ENCODE measurements at regions not wholly inside any gene's neighbourhood (a gene's known extent, or its start where the extent isn't known, plus 50 kb on each side); places are given as distances from the start of the nearest gene placed in this dataset.

DNA sequence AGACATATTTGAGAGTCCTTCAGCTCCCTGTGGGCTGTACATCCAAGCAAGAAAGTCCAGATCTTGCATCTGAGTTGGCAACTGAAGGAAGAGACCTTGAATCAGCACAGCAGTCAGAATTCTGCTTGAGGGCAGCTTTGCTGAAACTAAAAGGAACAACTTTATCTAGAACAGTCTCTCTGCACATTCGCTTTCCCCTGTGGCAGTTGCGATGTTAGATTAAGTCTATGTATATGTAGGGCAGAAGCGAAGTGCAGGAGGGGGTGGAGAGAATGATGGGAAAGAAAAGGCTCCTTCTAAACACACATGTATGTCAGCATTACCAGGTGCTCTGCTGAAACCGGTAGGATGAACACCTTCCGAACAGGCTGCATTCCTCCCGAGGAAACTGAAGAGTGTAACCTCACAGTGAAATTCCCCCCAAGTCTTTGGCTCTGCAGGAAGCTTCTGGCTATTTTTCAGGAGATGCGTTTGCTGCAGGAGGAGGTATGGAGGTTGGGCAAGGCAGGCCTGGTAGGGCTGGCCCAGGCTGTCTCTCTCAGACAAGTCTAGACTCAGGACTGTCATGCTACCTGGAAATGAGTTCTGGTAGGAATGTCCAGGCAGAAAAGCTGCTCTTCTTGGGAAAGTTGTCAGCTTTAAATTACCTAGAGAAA, 70.0 kb upstream of the ATL2 start:
- no peak for DNase-seq

DNA sequence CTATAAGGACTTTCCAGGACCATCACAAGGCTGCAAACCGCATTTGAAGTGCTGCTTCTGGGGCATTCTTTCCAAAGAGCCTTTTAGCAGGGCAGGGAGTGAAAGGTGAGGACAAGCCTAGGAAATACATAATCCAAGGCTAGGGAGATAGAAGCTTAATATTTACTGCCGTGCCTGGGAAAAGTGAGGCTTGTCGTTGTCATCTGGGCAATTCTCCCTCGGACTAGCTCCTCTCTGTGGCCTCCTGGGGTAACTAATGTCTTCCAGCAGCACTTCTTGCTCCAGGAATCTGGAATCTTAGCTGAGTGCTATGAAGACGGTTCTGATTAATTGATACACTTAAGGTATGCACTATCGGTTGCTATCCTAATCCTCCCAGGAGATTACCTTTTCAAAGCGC, 69.3 kb upstream of the ATL2 start:
- no peak for DNase-seq

DNA sequence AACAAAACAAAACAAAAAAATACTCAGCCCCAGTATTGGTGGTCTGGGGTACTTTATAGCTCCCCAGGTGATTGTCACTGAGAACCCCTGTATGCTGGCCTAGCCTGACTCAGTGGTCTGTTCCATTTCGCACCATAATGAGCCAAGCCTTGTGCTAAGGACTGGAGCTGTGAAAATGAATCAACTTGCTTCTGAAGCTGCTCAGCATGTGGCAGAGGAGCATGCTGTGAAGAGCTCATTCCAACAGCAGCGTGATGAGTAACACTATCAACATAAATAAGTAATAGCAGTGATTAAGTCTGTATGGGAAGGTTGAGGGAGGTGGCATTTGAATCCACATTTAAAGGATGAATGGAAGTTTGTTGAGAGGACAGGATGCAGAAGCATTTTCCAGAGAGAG, 67.2 kb upstream of the ATL2 start:
- no peak for DNase-seq

DNA sequence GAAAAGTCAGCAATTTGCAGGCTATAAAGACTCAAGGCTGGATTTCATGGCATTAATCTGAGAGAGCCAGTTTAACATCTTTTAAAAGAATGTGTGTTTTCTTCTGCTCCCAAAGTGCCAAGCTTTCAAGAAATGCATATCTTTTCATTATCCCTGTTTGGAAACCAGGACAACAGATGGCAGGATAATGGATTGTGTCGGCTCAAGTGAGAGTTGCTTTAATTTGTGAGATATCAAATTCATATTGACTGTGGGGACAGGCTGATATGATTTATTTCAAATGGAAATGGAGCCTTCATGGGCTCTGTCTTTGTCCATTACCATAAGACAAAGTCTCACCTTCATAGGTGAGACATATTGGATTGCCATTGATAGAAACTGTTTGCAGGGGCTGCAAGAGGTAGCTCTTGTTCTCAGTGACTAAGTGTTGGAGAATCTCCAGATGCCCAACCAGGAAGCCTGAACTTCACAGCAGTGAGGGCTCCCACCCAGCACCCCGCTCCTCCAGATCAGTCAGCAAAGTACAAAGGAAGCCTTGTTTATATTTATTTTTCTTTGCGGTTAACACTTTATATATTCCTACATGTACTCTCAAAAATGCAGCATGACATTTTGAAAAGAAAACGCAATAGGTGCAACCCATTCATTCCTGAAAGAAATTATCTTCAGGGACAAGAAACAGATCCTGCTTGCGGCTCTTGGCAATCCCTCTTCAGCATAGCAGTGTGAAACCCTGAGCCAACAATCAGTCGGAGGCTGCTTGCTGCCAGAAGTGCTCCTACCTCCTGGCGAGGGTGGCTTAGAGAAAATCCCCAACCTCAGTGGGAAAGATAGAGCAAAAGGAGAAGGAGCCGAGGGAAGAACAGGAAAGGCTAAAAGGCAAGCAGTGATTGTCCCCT, 65.8 kb upstream of the ATL2 start:
- no peak for DNase-seq

- no peak for DNase-seq
Measured at GRCh38 chr2:38441346-38441745, 64.3 kb upstream of the ATL2 start.

- no peak for DNase-seq
Measured at GRCh38 chr2:38440655-38441054, 63.6 kb upstream of the ATL2 start.

DNA sequence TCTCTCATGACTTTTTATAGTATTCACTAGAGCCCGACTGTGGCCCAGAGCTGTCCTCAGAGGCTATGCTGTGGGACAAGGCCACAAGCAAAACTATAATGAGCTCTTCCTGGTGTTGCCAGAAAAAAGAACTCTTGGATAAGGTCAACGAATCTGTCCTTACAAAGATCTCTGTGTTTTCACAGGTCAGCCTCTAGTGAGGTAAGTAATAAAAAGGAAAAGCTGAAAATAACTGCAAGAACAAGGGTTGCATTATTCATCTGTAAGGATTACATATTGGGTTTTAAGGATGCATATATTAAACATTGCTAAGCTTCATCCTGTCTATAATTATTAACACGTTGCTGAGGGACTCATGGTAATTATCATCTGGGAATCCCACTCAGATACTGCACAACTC, 62.8 kb upstream of the ATL2 start:
- no peak for DNase-seq

- DNase-seq, result no peak
Measured at GRCh38 chr2:38438883-38439612, 62.0 kb upstream of the ATL2 start.

GRCh38 chr2:38438133-38438882, 61.2 kb upstream of the ATL2 start:
- DNase-seq, result no peak

GRCh38 chr2:38436227-38436664, 59.2 kb upstream of the ATL2 start:
- no peak for DNase-seq

GRCh38 chr2:38435775-38436174, 58.7 kb upstream of the ATL2 start:
- DNase-seq, result no peak

DNA sequence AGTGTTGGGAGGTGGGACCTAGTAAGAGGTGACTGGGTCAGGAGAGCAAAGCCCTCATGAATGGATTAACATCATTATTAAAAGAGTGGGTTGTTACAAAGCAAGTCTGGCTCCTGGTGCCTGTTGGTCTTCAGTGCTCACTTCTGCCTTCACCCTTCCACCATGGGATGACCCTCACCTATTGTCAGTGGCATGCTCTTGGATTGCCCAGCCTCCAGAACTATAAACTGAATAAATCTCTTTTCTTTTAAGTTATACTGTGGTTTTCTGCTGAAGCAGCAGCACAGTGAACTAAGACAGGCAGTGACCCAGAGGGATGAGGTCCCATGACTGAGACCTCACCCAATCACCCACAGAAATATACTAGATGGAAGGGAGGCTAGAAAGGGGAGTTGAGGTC, 57.5 kb upstream of the ATL2 start:
- DNase-seq, result no peak

DNA sequence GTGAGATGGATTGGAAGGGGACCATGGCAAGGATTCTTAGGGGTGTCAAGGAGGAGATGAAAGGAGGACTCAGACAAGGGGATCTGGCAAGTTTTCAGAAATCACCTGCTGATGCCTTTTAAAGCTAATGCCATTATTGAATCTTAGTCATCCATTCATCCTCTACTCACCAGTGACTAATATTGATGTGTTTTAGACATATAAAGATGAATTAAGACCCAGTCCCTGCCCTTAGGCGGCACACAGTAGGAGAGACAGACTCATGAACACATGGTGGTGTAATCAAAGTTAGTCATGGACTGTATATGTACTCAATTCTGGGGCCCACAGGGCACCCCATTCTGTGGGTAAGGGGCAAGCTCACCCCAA, 56.5 kb upstream of the ATL2 start:
- no peak for DNase-seq

- DNase-seq, result no peak
Measured at GRCh38 chr2:38432820-38433606, 55.9 kb upstream of the ATL2 start.

DNA sequence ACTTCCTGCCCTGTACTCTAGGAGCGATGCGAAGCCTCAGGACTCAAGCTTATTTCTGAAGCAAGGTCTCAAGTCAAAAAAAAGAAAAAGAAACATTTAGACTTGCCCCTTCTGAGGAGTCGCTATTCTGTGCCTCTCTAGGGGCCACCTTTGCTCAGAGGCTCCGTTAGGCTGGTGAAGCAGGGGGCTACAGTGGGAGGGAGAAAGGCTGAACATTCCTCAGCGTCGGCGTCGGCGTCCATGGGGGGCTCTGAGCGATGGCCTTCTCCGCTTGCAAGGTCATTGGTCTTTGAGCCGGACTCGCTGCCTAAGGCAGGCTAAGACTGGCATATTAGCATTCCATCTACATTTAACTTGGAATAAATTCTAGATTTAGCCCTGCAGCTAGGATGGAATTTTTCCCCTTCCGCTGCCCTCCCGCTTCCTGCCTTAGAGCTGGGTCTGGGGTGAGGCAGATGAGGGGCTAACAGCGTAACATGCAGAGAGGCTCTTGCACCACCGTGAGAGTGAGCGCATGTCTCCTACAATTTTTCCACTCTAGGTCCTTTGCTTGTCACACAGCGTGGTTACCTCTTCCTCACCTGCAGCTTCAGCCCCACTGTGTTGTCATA, 53.6 kb upstream of the ATL2 start:
- DNase-seq, result no peak

GRCh38 chr2:38430196-38430595, 53.1 kb upstream of the ATL2 start:
- DNase-seq, result no peak

DNA sequence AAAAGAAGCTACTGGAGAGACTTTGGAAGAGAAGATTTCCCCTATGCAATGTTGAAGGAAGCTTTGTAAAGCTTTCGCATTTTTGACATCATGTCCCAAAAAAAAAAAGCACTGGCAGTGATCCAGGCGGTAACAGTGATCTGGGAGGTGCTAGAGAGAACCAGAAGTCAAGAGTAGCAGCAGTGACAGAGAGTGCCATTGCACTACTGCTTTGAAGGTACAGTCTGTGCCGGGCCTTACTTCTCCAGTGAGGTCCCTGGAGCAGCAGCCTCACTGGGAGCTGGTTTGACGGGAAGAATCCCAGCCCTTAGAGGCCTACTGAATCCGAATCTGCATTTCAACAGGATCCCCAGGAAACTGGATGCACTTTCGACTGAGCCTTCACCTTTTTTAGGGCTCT, 50.9 kb upstream of the ATL2 start:
- no peak for DNase-seq

GRCh38 chr2:38427054-38427453, 50.0 kb upstream of the ATL2 start:
- no peak for DNase-seq
